PC-3 (cell line): ENCODE measurements at regions not wholly inside any gene's neighbourhood (a gene's known extent, or its start where the extent isn't known, plus 50 kb on each side); places are given as distances from the start of the nearest gene placed in this dataset.

Experiments
- CTCF ChIP-seq: fragments of 300-600 bp; sonication (generic); conservative IDR thresholded peaks from 2 replicates; pipeline ENCODE4 v1.5.1; 2017; ENCODE audit warnings: antibody characterized with exemption, low read depth, mild to moderate bottlenecking, low read length
- EZH2 ChIP-seq: fragments of 300-600 bp; sonication (generic); IDR thresholded peaks from one replicate; pipeline ENCODE4 v1.6.1; 2017; ENCODE audit warnings: antibody characterized with exemption, mild to moderate bottlenecking, low read length; ENCODE audit not compliant: unreplicated experiment
- EZH2phosphoT487 ChIP-seq: fragments of 300-600 bp; sonication (generic); IDR thresholded peaks from 2 replicates; pipeline ENCODE4 v1.6.1; 2018; ENCODE audit warnings: mild to moderate bottlenecking, antibody characterized with exemption, low read length, borderline replicate concordance

- TF ChIP-seq CTCF (no peak), EZH2 (no peak), EZH2phosphoT487 (0 out of 2 replicates have a peak, but pooled peaks have one; percentile 42)
Observed at GRCh38 chr20:18985551-18985950, 172.0 kb downstream of the SCP2D1 start.
